ENCODE measurements at regions not wholly inside any gene's neighbourhood (a gene's known extent, or its start where the extent isn't known, plus 50 kb on each side); places are given as distances from the start of the nearest gene placed in this dataset.

GRCh38 chr22:22060200-22061084, 77.9 kb upstream of the TOP3B start (continued):
- no peak for TF ChIP-seq POLR2AphosphoS5 (IDR thresholded peaks at IDR 0.05; ENCODE audit: low read depth, low read length)
- peak; percentile 76 to 82 for TF ChIP-seq RAD21 (IDR thresholded peaks at IDR 0.05 in 1 of 2, conservative IDR thresholded peaks at IDR 0.05 in 1 of 2; ENCODE audit: low read depth in 2 of 2, low read length in 2 of 2)
- no peak for TF ChIP-seq KDM5A (IDR thresholded peaks at IDR 0.05; ENCODE audit: low read length)
- 0 out of 2 replicates have a peak, but pooled peaks have one; percentile 19 for TF ChIP-seq YY1 (IDR thresholded peaks at IDR 0.05; ENCODE audit: low read depth, low read length)
- peak; percentile 61 for TF ChIP-seq MAX (IDR thresholded peaks at IDR 0.05)
- TF ChIP-seq JUN (IDR thresholded peaks at IDR 0.05; ENCODE audit: low read depth, low read length): no peak
- TF ChIP-seq KDM1A (IDR thresholded peaks at IDR 0.05; ENCODE audit: borderline replicate concordance, low read length): no peak
